ENCODE measurements at regions not wholly inside any gene's neighbourhood (a gene's known extent, or its start where the extent isn't known, plus 50 kb on each side); places are given as distances from the start of the nearest gene placed in this dataset.
"Not testable (repeated sequence)": the region's sequence is repeated elsewhere in the genome, so short reads cannot be mapped to it uniquely, and the experiment has no call there.

DNA sequence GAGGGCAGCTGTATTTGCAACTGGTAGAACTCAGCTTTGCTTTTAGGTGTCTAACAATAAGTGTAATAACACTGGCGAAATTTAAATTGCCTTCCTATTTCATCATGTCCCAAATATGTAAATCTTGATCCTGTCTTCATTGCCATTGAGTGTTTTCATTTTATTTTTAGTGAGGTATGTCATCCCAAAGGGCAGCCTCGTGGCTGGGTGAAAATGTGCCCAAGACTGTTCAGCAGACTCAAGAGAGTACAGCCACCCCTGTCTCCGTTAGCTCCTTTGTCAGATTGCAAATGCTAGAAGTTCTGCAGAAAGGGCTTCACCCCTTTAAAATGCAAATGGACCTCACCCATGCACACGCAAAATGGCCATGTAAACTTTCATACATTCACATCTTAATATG, 278.8 kb downstream of the RND3 start:
- Histone ChIP-seq H3F3A (ENCODE audit: low read depth) (no peaks in the 10 kb centered on the region), H3K4me2 (ENCODE audit: low read depth, low read length, poor library complexity, severe bottlenecking) (no peak overlapping the region), H3K4me1 (ENCODE audit: insufficient read depth, low read length, poor library complexity, severe bottlenecking) (no peaks in the 10 kb centered on the region), H3K27me3 (ENCODE audit: insufficient read depth, low read length, poor library complexity, severe bottlenecking) (no peaks in the 10 kb centered on the region), H3K36me3 (ENCODE audit: insufficient read depth, low read length) (no peaks in the 10 kb centered on the region), H3K9me2 (replicated peaks; ENCODE audit: low read depth, low read length) (no peaks in the 10 kb centered on the region), H3K79me2 (ENCODE audit: insufficient read depth, low read length) (no peaks in the 10 kb centered on the region), H3K9me3 (ENCODE audit: insufficient read depth, low read depth, low read length) (no peaks in the 10 kb centered on the region), H3K4me3 (ENCODE audit: low read length, poor library complexity, severe bottlenecking) (no peak overlapping the region), H3K9ac (ENCODE audit: low read depth, low read length, poor library complexity, severe bottlenecking) (no peak overlapping the region), H4K20me1 (ENCODE audit: insufficient read depth, low read length, poor library complexity, severe bottlenecking) (no peaks in the 10 kb centered on the region), H2AFZ (ENCODE audit: low read length) (no peak overlapping the region)
- TF ChIP-seq, protein P1, sequence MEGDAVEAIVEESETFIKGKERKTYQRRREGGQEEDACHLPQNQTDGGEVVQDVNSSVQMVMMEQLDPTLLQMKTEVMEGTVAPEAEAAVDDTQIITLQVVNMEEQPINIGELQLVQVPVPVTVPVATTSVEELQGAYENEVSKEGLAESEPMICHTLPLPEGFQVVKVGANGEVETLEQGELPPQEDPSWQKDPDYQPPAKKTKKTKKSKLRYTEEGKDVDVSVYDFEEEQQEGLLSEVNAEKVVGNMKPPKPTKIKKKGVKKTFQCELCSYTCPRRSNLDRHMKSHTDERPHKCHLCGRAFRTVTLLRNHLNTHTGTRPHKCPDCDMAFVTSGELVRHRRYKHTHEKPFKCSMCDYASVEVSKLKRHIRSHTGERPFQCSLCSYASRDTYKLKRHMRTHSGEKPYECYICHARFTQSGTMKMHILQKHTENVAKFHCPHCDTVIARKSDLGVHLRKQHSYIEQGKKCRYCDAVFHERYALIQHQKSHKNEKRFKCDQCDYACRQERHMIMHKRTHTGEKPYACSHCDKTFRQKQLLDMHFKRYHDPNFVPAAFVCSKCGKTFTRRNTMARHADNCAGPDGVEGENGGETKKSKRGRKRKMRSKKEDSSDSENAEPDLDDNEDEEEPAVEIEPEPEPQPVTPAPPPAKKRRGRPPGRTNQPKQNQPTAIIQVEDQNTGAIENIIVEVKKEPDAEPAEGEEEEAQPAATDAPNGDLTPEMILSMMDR (conservative IDR thresholded peaks at IDR 0.05; ENCODE audit: low read length), result no peak
- no peak for TF ChIP-seq EZH2phosphoT487 (IDR thresholded peaks at IDR 0.05; ENCODE audit: borderline replicate concordance)

DNA sequence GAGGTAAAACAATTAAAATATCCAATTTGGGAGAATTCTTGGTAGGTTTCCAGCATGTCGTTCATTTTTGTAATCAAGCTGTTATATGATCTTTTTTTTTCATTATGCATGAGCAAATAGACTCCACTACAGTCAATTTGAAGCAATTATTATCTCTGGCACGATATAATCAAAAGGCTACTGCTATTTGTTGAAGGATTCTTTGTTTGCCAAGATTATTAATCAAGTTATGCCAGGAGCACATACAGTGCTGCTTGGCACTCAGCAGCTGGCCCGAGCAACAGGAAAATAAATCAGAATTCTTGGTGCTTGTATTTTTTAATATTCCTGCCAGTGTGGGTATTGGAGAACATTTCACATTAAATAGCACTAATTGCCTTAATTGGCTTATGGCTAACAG, 279.5 kb downstream of the RND3 start:
- Histone ChIP-seq H3K27me3 (ENCODE audit: insufficient read depth, low read length, poor library complexity, severe bottlenecking) (no peaks in the 10 kb centered on the region), H3K79me2 (ENCODE audit: insufficient read depth, low read length) (no peaks in the 10 kb centered on the region), H2AFZ (ENCODE audit: low read length) (no peak overlapping the region), H3K4me3 (ENCODE audit: low read length, poor library complexity, severe bottlenecking) (no peak overlapping the region), H3K36me3 (ENCODE audit: insufficient read depth, low read length) (no peaks in the 10 kb centered on the region), H4K20me1 (ENCODE audit: insufficient read depth, low read length, poor library complexity, severe bottlenecking) (no peaks in the 10 kb centered on the region), H3F3A (ENCODE audit: low read depth) (no peaks in the 10 kb centered on the region), H3K9ac (ENCODE audit: low read depth, low read length, poor library complexity, severe bottlenecking) (no peak overlapping the region), H3K9me2 (replicated peaks; ENCODE audit: low read depth, low read length) (no peaks in the 10 kb centered on the region), H3K9me3 (ENCODE audit: insufficient read depth, low read depth, low read length) (no peaks in the 10 kb centered on the region), H3K4me1 (ENCODE audit: insufficient read depth, low read length, poor library complexity, severe bottlenecking) (no peaks in the 10 kb centered on the region), H3K4me2 (ENCODE audit: low read depth, low read length, poor library complexity, severe bottlenecking) (no peak overlapping the region)
- TF ChIP-seq, protein P1 (conservative IDR thresholded peaks at IDR 0.05; ENCODE audit: low read length), result no peak
- TF ChIP-seq EZH2phosphoT487 (IDR thresholded peaks at IDR 0.05; ENCODE audit: borderline replicate concordance), result no peak

DNA sequence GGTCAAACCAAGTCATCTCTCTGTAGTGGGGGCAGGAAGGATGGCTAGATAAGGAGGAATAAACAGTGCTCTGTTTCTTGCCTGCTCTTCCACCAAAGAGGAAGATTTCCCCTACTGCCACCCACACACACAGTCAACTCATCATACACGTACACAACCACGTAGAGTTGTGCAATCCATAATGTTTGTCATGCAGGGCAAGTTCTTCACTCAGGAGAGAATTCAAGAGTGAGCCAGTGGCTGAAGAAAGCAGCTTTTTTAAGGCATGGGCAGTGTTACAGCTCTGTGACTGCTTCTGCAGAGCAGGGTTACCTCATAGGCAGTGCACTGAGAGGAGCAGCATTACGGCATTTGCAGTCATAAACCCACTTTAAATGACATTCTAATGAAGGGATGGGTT, 283.0 kb downstream of the RND3 start:
- Histone ChIP-seq H3K36me3 (ENCODE audit: insufficient read depth, low read length) (no peaks in the 10 kb centered on the region), H3F3A (ENCODE audit: low read depth) (no peaks in the 10 kb centered on the region), H2AFZ (ENCODE audit: low read length) (no peak overlapping the region), H3K4me3 (ENCODE audit: low read length, poor library complexity, severe bottlenecking) (no peak overlapping the region), H3K9ac (ENCODE audit: low read depth, low read length, poor library complexity, severe bottlenecking) (no peak overlapping the region), H3K9me2 (replicated peaks; ENCODE audit: low read depth, low read length) (no peaks in the 10 kb centered on the region), H3K9me3 (ENCODE audit: insufficient read depth, low read depth, low read length) (no peaks in the 10 kb centered on the region), H3K4me2 (ENCODE audit: low read depth, low read length, poor library complexity, severe bottlenecking) (no peak overlapping the region), H3K79me2 (ENCODE audit: insufficient read depth, low read length) (no peaks in the 10 kb centered on the region), H4K20me1 (ENCODE audit: insufficient read depth, low read length, poor library complexity, severe bottlenecking) (no peaks in the 10 kb centered on the region), H3K4me1 (ENCODE audit: insufficient read depth, low read length, poor library complexity, severe bottlenecking) (no peaks in the 10 kb centered on the region), H3K27me3 (ENCODE audit: insufficient read depth, low read length, poor library complexity, severe bottlenecking) (no peaks in the 10 kb centered on the region)
- no peak for TF ChIP-seq EZH2phosphoT487 (IDR thresholded peaks at IDR 0.05; ENCODE audit: borderline replicate concordance)
- TF ChIP-seq, protein P1 (conservative IDR thresholded peaks at IDR 0.05; ENCODE audit: low read length), result no peak

DNA sequence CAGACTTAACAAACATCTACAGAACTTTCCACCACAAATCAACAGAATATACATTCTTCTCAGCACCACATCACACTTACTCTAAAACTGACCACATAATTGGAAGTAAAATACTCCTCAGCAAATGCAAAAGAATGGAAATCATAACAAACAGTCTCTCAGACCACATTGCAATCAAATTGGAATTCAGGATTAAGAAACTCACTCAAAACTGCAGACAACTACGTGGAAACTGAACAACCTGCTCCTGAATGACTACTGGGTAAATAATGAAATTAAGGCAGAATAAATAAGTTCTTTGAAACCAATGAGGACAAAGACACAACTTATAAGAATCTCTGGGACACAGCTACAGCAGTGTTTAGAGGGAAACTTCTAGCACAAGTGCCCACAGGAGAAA, 292.7 kb downstream of the RND3 start:
- not testable (repeated sequence) for H3K9me3 ChIP-seq (ENCODE audit: insufficient read depth, low read depth, low read length); H4K20me1 ChIP-seq (ENCODE audit: insufficient read depth, low read length, poor library complexity, severe bottlenecking); H3K4me3 ChIP-seq (ENCODE audit: low read length, poor library complexity, severe bottlenecking); H3K79me2 ChIP-seq (ENCODE audit: insufficient read depth, low read length); H3F3A ChIP-seq (ENCODE audit: low read depth); H3K9ac ChIP-seq (ENCODE audit: low read depth, low read length, poor library complexity, severe bottlenecking); H3K27me3 ChIP-seq (ENCODE audit: insufficient read depth, low read length, poor library complexity, severe bottlenecking); H2AFZ ChIP-seq (ENCODE audit: low read length); H3K9me2 ChIP-seq (replicated peaks; ENCODE audit: low read depth, low read length); H3K4me2 ChIP-seq (ENCODE audit: low read depth, low read length, poor library complexity, severe bottlenecking); H3K36me3 ChIP-seq (ENCODE audit: insufficient read depth, low read length)
- H3K4me1 ChIP-seq (ENCODE audit: insufficient read depth, low read length, poor library complexity, severe bottlenecking), result peaks cover 10% of the 10 kb centered on the region

Measured in Loucy (cell line).